SK-N-SH (cell line): ENCODE measurements at regions not wholly inside any gene's neighbourhood (a gene's known extent, or its start where the extent isn't known, plus 50 kb on each side); places are given as distances from the start of the nearest gene placed in this dataset.

ENCODE experiments used
- CTCF ChIP-seq: fragments of 200-600 bp; sonication (generic); IDR thresholded peaks from 2 replicates; pipeline ENCODE4 v1.6.1; 2017; ENCODE audit warnings: antibody characterized with exemption, mild to moderate bottlenecking, moderate library complexity
- EP300 ChIP-seq, 2 experiments: IDR thresholded peaks; 2 replicates each; pipeline versions ENCODE4 v1.4.0 to v1.6.1; 2012; ENCODE audit warnings: borderline replicate concordance in 1 of 2, low read depth in 1 of 2, low read length in 1 of 2
- EZH2phosphoT487 ChIP-seq: fragments of 200-600 bp; sonication (generic); IDR thresholded peaks from 2 replicates; pipeline ENCODE4 v1.6.1; 2017; ENCODE audit warnings: low read depth, mixed run types, mild to moderate bottlenecking, antibody characterized with exemption, moderate library complexity, borderline replicate concordance
- FOSL2 ChIP-seq: IDR thresholded peaks from 2 replicates; pipeline ENCODE4 v1.4.0; 2012; ENCODE audit warnings: low read depth, mild to moderate bottlenecking, moderate library complexity, borderline replicate concordance
- FOXM1 ChIP-seq: IDR thresholded peaks from 2 replicates; pipeline ENCODE4 v1.4.0; 2012; ENCODE audit warnings: low read depth, mild to moderate bottlenecking
- NFIC ChIP-seq: IDR thresholded peaks from 2 replicates; pipeline ENCODE4 v1.4.0; 2012; ENCODE audit warnings: borderline replicate concordance
- PBX3 ChIP-seq: IDR thresholded peaks from 2 replicates; pipeline ENCODE4; 2012
- RCOR1 ChIP-seq: fragments of 150-350 bp; IDR thresholded peaks from 2 replicates; pipeline ENCODE4 v1.6.1; 2017; ENCODE audit warnings: antibody characterized with exemption, low read length
- REST ChIP-seq: IDR thresholded peaks from 2 replicates; pipeline ENCODE4 v1.6.1; 2012; ENCODE audit warnings: mild to moderate bottlenecking, low read depth, low read length, moderate library complexity
- TAF1 ChIP-seq: IDR thresholded peaks from 2 replicates; pipeline ENCODE4 v1.6.1; 2012; ENCODE audit warnings: low read depth, mild to moderate bottlenecking, low read length, moderate library complexity, borderline replicate concordance

GRCh38 chr5:164373876-164374275 is 868.5 kb downstream of the MAT2B start:
- TF ChIP-seq RCOR1 (no peak), FOSL2 (no peak), TAF1 (no peak), REST (no peak), EP300 (IDR thresholded peaks at IDR 0.05; ENCODE audit: borderline replicate concordance in 1 of 2, low read depth in 1 of 2, low read length in 1 of 2) (no peak), CTCF (no peak), PBX3 (no peak), EZH2phosphoT487 (no peak), FOXM1 (no peak), NFIC (no peak)
